ENCODE measurements at regions not wholly inside any gene's neighbourhood (a gene's known extent, or its start where the extent isn't known, plus 50 kb on each side); places are given as distances from the start of the nearest gene placed in this dataset.
"Not testable (repeated sequence)": the region's sequence is repeated elsewhere in the genome, so short reads cannot be mapped to it uniquely, and the experiment has no call there.

DNA sequence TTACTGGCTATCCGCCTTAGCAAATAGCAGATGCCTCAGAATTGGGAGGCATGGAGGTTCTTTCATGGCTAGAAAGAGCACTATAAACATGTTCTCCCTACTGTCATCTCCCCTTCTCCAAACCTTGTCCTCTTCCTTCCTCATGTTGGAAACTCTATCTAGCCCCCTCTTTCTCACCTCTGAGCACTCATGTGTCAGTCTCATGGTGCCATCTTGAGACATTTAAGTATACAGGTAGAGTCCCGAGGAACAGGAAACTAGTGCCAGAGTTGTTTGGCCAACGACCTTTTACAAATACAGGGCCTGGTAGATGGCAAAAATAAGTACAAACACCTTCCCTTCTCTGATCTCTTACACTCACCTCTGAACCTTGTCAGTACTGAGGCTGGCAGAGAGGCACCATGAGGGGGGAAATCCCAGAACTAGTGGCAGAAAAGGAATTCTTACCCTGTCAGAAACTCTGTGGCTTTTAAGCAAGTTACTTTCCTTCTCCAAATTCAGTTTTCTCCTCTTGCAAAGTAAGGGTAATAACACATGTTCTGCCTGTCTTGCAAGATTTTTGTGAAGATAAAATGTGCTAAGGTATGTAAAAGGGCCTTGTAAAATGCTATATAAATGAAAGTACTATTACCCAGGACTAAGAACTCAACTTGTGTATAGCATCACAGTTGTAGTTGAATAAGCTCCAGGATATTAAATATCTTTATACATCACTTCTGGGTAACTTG, 94.1 kb upstream of the SNX2 start:
- WGBS (ENCODE audit: insufficient coverage) = 100% methylated on average over 1 of the region's 3 CpGs

GRCh38 chr5:122683631-122684030, 91.2 kb upstream of the SNX2 start:
- Histone ChIP-seq H3K27me3 (replicated peaks in 2 of 5; ENCODE audit: control insufficient read depth in 4 of 5, insufficient read depth in 5 of 5, low read length in 4 of 5) (no peaks in the 10 kb centered on the region), H3K36me3 (ENCODE audit: control insufficient read depth in 4 of 4, insufficient read depth in 4 of 4, low read length in 3 of 4) (no peaks in the 10 kb centered on the region), H3K9me3 (ENCODE audit: control extremely low read depth in 1 of 5, control insufficient read depth in 4 of 5, insufficient read depth in 2 of 5, low read depth in 1 of 5, low read length in 4 of 5) (no peaks in the 10 kb centered on the region), H3K4me1 (ENCODE audit: control extremely low read depth in 1 of 4, control insufficient read depth in 4 of 4, insufficient read depth in 4 of 4, low read length in 3 of 4) (no peaks in the 10 kb centered on the region), H3K27ac (ENCODE audit: insufficient read depth in 1 of 2, low read depth in 1 of 2, low read length in 2 of 2, poor library complexity in 1 of 2, severe bottlenecking in 2 of 2) (no peak overlapping the region), H3K4me3 (ENCODE audit: control insufficient read depth in 1 of 7, extremely low read depth in 1 of 7, insufficient read depth in 4 of 7, low read depth in 2 of 7, low read length in 6 of 7) (no peak overlapping the region)
- DNase-seq = no peak
- ChIA-PET CTCF (no interaction called here), POLR2A (no interaction called here)

More for the DNA sequence above, 94.1 kb upstream of the SNX2 start:
- CTCF ChIA-PET = no interaction called here
- no peak overlapping the region for H3K4me3 ChIP-seq (ENCODE audit: control insufficient read depth in 1 of 7, extremely low read depth in 1 of 7, insufficient read depth in 4 of 7, low read depth in 2 of 7, low read length in 6 of 7)
- no peaks in the 10 kb centered on the region for H3K27me3 ChIP-seq (replicated peaks in 2 of 5; ENCODE audit: control insufficient read depth in 4 of 5, insufficient read depth in 5 of 5, low read length in 4 of 5)
- H3K36me3 ChIP-seq (ENCODE audit: control insufficient read depth in 4 of 4, insufficient read depth in 4 of 4, low read length in 3 of 4) = no peaks in the 10 kb centered on the region
- H3K9me3 ChIP-seq (ENCODE audit: control extremely low read depth in 1 of 5, control insufficient read depth in 4 of 5, insufficient read depth in 2 of 5, low read depth in 1 of 5, low read length in 4 of 5) = no peaks in the 10 kb centered on the region
- no peak for DNase-seq
- no peaks in the 10 kb centered on the region for H3K4me1 ChIP-seq (ENCODE audit: control extremely low read depth in 1 of 4, control insufficient read depth in 4 of 4, insufficient read depth in 4 of 4, low read length in 3 of 4)
- H3K27ac ChIP-seq (ENCODE audit: insufficient read depth in 1 of 2, low read depth in 1 of 2, low read length in 2 of 2, poor library complexity in 1 of 2, severe bottlenecking in 2 of 2) = no peak overlapping the region
- POLR2A ChIA-PET = no interaction called here

DNA sequence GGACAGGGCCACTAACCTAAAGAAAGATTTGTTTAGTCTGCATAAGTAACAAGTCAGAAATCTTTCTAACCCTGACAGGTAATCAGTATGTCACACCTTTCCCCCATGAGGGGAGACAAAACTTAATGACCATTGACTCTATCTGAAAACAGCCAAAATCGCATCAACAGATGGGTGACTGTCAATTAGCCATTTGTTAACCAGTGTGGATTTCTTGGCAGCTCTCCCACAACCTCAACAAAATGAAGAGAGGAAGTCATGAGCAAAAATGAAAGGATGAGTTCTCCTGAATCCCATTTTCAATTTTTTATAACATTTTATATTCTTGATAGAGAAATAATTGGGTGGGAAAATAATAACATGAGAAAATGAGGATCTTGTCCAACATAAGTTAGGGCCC, 84.6 kb upstream of the SNX2 start:
- Histone ChIP-seq H3K4me1 (ENCODE audit: control extremely low read depth in 1 of 4, control insufficient read depth in 4 of 4, insufficient read depth in 4 of 4, low read length in 3 of 4) (no peaks in the 10 kb centered on the region), H3K27ac (ENCODE audit: insufficient read depth in 1 of 2, low read depth in 1 of 2, low read length in 2 of 2, poor library complexity in 1 of 2, severe bottlenecking in 2 of 2) (no peak overlapping the region), H3K4me3 (ENCODE audit: control insufficient read depth in 1 of 7, extremely low read depth in 1 of 7, insufficient read depth in 4 of 7, low read depth in 2 of 7, low read length in 6 of 7) (no peak overlapping the region), H3K9me3 (ENCODE audit: control extremely low read depth in 1 of 5, control insufficient read depth in 4 of 5, insufficient read depth in 2 of 5, low read depth in 1 of 5, low read length in 4 of 5) (no peaks in the 10 kb centered on the region), H3K27me3 (replicated peaks in 2 of 5; ENCODE audit: control insufficient read depth in 4 of 5, insufficient read depth in 5 of 5, low read length in 4 of 5) (no peaks in the 10 kb centered on the region), H3K36me3 (ENCODE audit: control insufficient read depth in 4 of 4, insufficient read depth in 4 of 4, low read length in 3 of 4) (no peaks in the 10 kb centered on the region)
- CTCF ChIA-PET = no interaction called here
- POLR2A ChIA-PET = no interaction called here
- no peak for DNase-seq
- WGBS (ENCODE audit: insufficient coverage) = no CpG with 5 or more reads among the region's 1 CpG

- Histone ChIP-seq H3K27me3 (replicated peaks in 2 of 5; ENCODE audit: control insufficient read depth in 4 of 5, insufficient read depth in 5 of 5, low read length in 4 of 5) (no peaks in the 10 kb centered on the region), H3K9me3 (ENCODE audit: control extremely low read depth in 1 of 5, control insufficient read depth in 4 of 5, insufficient read depth in 2 of 5, low read depth in 1 of 5, low read length in 4 of 5) (no peaks in the 10 kb centered on the region), H3K4me1 (ENCODE audit: control extremely low read depth in 1 of 4, control insufficient read depth in 4 of 4, insufficient read depth in 4 of 4, low read length in 3 of 4) (peaks cover 0 to 2% (median 0%) of the 10 kb centered on the region in 4 experiments), H3K27ac (ENCODE audit: insufficient read depth in 1 of 2, low read depth in 1 of 2, low read length in 2 of 2, poor library complexity in 1 of 2, severe bottlenecking in 2 of 2) (no peak overlapping the region), H3K4me3 (ENCODE audit: control insufficient read depth in 1 of 7, extremely low read depth in 1 of 7, insufficient read depth in 4 of 7, low read depth in 2 of 7, low read length in 6 of 7) (no peak overlapping the region), H3K36me3 (ENCODE audit: control insufficient read depth in 4 of 4, insufficient read depth in 4 of 4, low read length in 3 of 4) (no peaks in the 10 kb centered on the region)
- DNase-seq = no peak
- ChIA-PET POLR2A (no interaction called here), CTCF (no interaction called here)
- WGBS (ENCODE audit: insufficient coverage) = 96% methylated on average over 2 of the region's 3 CpGs
Measured at GRCh38 chr5:122691931-122692330, 82.9 kb upstream of the SNX2 start.

DNA sequence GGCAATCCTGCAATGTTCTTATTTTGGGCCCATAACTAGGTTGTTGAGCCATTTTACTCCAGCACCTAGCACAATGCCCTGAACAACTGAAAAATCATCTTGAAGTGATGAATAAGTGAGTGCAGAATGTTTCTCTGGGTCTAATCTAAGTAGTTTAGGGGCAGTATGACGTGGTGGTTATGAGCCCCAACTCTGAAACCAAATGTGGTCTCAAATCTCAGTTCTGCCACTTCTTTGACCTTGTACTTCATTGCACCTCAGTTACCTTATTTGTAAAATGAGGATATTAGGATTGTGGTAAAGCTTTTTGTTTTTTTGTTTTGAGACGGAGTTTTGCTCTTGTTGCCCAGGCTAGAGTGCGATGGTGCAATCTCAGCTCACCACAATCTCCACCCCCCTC, 80.9 kb upstream of the SNX2 start:
- WGBS (ENCODE audit: insufficient coverage) = no CpG with 5 or more reads among the region's 3 CpGs
- H3K4me1 ChIP-seq (ENCODE audit: control extremely low read depth in 1 of 4, control insufficient read depth in 4 of 4, insufficient read depth in 4 of 4, low read length in 3 of 4) = peaks cover 0 to 5% (median 0%) of the 10 kb centered on the region in 4 experiments
- DNase-seq = no peak
- ChIA-PET CTCF (no interaction called here), POLR2A (interaction anchor here (0.6 kb wide), 1 partner anchor 758 kb away, joined by 3 read pairs; no protein-coding TSS in a partner anchor)
- no peaks in the 10 kb centered on the region for H3K36me3 ChIP-seq (ENCODE audit: control insufficient read depth in 4 of 4, insufficient read depth in 4 of 4, low read length in 3 of 4)
- no peak overlapping the region for H3K27ac ChIP-seq (ENCODE audit: insufficient read depth in 1 of 2, low read depth in 1 of 2, low read length in 2 of 2, poor library complexity in 1 of 2, severe bottlenecking in 2 of 2)
- H3K27me3 ChIP-seq (replicated peaks in 2 of 5; ENCODE audit: control insufficient read depth in 4 of 5, insufficient read depth in 5 of 5, low read length in 4 of 5) = no peaks in the 10 kb centered on the region
- no peak overlapping the region for H3K4me3 ChIP-seq (ENCODE audit: control insufficient read depth in 1 of 7, extremely low read depth in 1 of 7, insufficient read depth in 4 of 7, low read depth in 2 of 7, low read length in 6 of 7)
- no peaks in the 10 kb centered on the region for H3K9me3 ChIP-seq (ENCODE audit: control extremely low read depth in 1 of 5, control insufficient read depth in 4 of 5, insufficient read depth in 2 of 5, low read depth in 1 of 5, low read length in 4 of 5)

- ChIA-PET CTCF (interaction anchor here (1.8 kb wide), 1 partner anchor 10 kb away, joined by 6 read pairs; no protein-coding TSS in a partner anchor), POLR2A (no interaction called here)
- no peak for DNase-seq
- H3K36me3 ChIP-seq (ENCODE audit: control insufficient read depth in 4 of 4, insufficient read depth in 4 of 4, low read length in 3 of 4) = no peaks in the 10 kb centered on the region
- no peak overlapping the region for H3K27ac ChIP-seq (ENCODE audit: insufficient read depth in 1 of 2, low read depth in 1 of 2, low read length in 2 of 2, poor library complexity in 1 of 2, severe bottlenecking in 2 of 2)
- WGBS (ENCODE audit: insufficient coverage) = 100% methylated on average over 4 of the region's 5 CpGs
- no peak overlapping the region for H3K4me3 ChIP-seq (ENCODE audit: control insufficient read depth in 1 of 7, extremely low read depth in 1 of 7, insufficient read depth in 4 of 7, low read depth in 2 of 7, low read length in 6 of 7)
- H3K27me3 ChIP-seq (replicated peaks in 2 of 5; ENCODE audit: control insufficient read depth in 4 of 5, insufficient read depth in 5 of 5, low read length in 4 of 5) = no peaks in the 10 kb centered on the region
- no peaks in the 10 kb centered on the region for H3K9me3 ChIP-seq (ENCODE audit: control extremely low read depth in 1 of 5, control insufficient read depth in 4 of 5, insufficient read depth in 2 of 5, low read depth in 1 of 5, low read length in 4 of 5)
- peaks cover 0 to 5% (median 0%) of the 10 kb centered on the region in 4 experiments for H3K4me1 ChIP-seq (ENCODE audit: control extremely low read depth in 1 of 4, control insufficient read depth in 4 of 4, insufficient read depth in 4 of 4, low read length in 3 of 4)
Measured at GRCh38 chr5:122694884-122695283, 80.0 kb upstream of the SNX2 start.

GRCh38 chr5:122696735-122697134, 78.1 kb upstream of the SNX2 start:
- 100% methylated on average over 1 of the region's 4 CpGs for WGBS (ENCODE audit: insufficient coverage)
- not testable (repeated sequence) for H3K27ac ChIP-seq (ENCODE audit: insufficient read depth in 1 of 2, low read depth in 1 of 2, low read length in 2 of 2, poor library complexity in 1 of 2, severe bottlenecking in 2 of 2)

More at GRCh38 chr5:122696735-122697134, 78.1 kb upstream of the SNX2 start:
- H3K4me3 ChIP-seq (ENCODE audit: control insufficient read depth in 1 of 7, extremely low read depth in 1 of 7, insufficient read depth in 4 of 7, low read depth in 2 of 7, low read length in 6 of 7); H3K36me3 ChIP-seq (ENCODE audit: control insufficient read depth in 4 of 4, insufficient read depth in 4 of 4, low read length in 3 of 4); POLR2A ChIA-PET; H3K4me1 ChIP-seq (ENCODE audit: control extremely low read depth in 1 of 4, control insufficient read depth in 4 of 4, insufficient read depth in 4 of 4, low read length in 3 of 4); H3K9me3 ChIP-seq (ENCODE audit: control extremely low read depth in 1 of 5, control insufficient read depth in 4 of 5, insufficient read depth in 2 of 5, low read depth in 1 of 5, low read length in 4 of 5); H3K27me3 ChIP-seq (replicated peaks in 2 of 5; ENCODE audit: control insufficient read depth in 4 of 5, insufficient read depth in 5 of 5, low read length in 4 of 5); CTCF ChIA-PET: not testable (repeated sequence)
- DNase-seq = peak in 2 of 3 donors; percentile 15 to 36
